MCF 10A (cell line): ENCODE measurements at regions not wholly inside any gene's neighbourhood (a gene's known extent, or its start where the extent isn't known, plus 50 kb on each side); places are given as distances from the start of the nearest gene placed in this dataset.

Experiments used
- BruUV-seq: library from RNA; stranded (reverse); fragments of 400-500 nt; replicated peaks from 2 replicates; lab custom pipeline; 2021; lab: Mats Ljungman, UMichigan
- CTCF ChIA-PET: fragments of 300-600 bp; sonication (Branson Sonifier 250); formaldehyde crosslinking; extraction: SDS; loops from one replicate; lab custom pipeline; 2021; ENCODE audit warnings: antibody characterized with exemption, inconsistent platforms; lab: Yijun Ruan, JAX
- POLR2A ChIA-PET: fragments of 300-600, 350-650 bp; sonication (Branson Sonifier 250); formaldehyde crosslinking; extraction: SDS; loops from one replicate; lab custom pipeline; 2020; ENCODE audit warnings: antibody characterized with exemption, inconsistent platforms; lab: Yijun Ruan, JAX
- DNase-seq: peaks from one replicate; pipeline ENCODE4 v3.0.0-alpha.2; 2018; ENCODE audit not compliant: unreplicated experiment
- H3K27ac Mint-ChIP-seq: one replicate; pipeline ENCODE4 v1.8.0; 2022; ENCODE audit warnings: mild to moderate bottlenecking, low read depth, mixed read lengths; ENCODE audit not compliant: unreplicated experiment
- H3K27me3 Mint-ChIP-seq: one replicate; pipeline ENCODE4 v1.8.0; 2022; ENCODE audit warnings: mixed read lengths; ENCODE audit not compliant: insufficient read depth, unreplicated experiment
- H3K36me3 Mint-ChIP-seq: one replicate; pipeline ENCODE4 v1.8.0; 2022; ENCODE audit warnings: mild to moderate bottlenecking, moderate library complexity, mixed read lengths; ENCODE audit not compliant: insufficient read depth, unreplicated experiment
- H3K4me1 Mint-ChIP-seq: one replicate; pipeline ENCODE4 v1.8.0; 2022; ENCODE audit warnings: mixed read lengths; ENCODE audit not compliant: insufficient read depth, unreplicated experiment
- H3K4me3 Mint-ChIP-seq: one replicate; pipeline ENCODE4 v1.8.0; 2022; ENCODE audit warnings: mild to moderate bottlenecking, moderate library complexity, mixed read lengths; ENCODE audit not compliant: unreplicated experiment
- H3K9me3 Mint-ChIP-seq: one replicate; pipeline ENCODE4 v1.8.0; 2022; ENCODE audit warnings: mixed read lengths; ENCODE audit not compliant: unreplicated experiment
- intact Hi-C: fragments of 100-400 bp; cut with micrococcal nuclease; formaldehyde crosslinking; loops from 2 replicates; pipeline ENCODE4 v1.14.1; 2022
- TF ChIP-seq, protein P1 (sequence below): fragments of 200-600 bp; IDR thresholded peaks from one replicate; pipeline ENCODE4 v1.8.0; 2022; ENCODE audit warnings: antibody characterized with exemption, mild to moderate bottlenecking; ENCODE audit not compliant: unreplicated experiment

DNA sequence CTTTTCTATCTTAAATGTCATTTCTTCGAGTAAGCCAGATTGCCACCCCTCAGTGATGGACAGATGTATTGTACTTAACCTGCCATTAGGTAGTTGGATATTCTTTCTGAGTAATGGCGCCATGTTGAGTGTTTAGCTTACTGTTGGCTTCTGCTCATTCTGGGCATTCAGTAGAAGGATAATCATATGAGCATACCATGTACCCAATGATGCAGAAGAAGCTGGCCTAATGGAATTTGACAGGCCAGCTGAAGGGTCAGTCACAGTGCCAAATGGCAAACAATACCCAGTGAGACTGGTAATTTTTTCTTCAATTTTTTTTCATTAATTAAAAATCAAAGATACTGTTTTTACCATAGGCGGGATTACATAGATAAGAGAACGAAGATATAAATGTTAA is 1010.8 kb upstream of the EYS start:
- Mint-ChIP-seq H3K27ac (no peak overlapping the region), H3K4me1 (no peaks in the 10 kb centered on the region), H3K9me3 (no peaks in the 10 kb centered on the region), H3K36me3 (no peaks in the 10 kb centered on the region), H3K4me3 (no peak overlapping the region), H3K27me3 (no peaks in the 10 kb centered on the region)
- no TSS peak for BruUV-seq
- no peak for DNase-seq
- ChIA-PET POLR2A (no interaction called here), CTCF (interaction anchor here (0.6 to 1.0 kb wide), 2 partner anchors 1277 to 1509 kb away, joined by 3 to 4 read pairs; no protein-coding TSS in a partner anchor)
- TF ChIP-seq, protein P1, sequence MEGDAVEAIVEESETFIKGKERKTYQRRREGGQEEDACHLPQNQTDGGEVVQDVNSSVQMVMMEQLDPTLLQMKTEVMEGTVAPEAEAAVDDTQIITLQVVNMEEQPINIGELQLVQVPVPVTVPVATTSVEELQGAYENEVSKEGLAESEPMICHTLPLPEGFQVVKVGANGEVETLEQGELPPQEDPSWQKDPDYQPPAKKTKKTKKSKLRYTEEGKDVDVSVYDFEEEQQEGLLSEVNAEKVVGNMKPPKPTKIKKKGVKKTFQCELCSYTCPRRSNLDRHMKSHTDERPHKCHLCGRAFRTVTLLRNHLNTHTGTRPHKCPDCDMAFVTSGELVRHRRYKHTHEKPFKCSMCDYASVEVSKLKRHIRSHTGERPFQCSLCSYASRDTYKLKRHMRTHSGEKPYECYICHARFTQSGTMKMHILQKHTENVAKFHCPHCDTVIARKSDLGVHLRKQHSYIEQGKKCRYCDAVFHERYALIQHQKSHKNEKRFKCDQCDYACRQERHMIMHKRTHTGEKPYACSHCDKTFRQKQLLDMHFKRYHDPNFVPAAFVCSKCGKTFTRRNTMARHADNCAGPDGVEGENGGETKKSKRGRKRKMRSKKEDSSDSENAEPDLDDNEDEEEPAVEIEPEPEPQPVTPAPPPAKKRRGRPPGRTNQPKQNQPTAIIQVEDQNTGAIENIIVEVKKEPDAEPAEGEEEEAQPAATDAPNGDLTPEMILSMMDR, result no peak
- intact Hi-C loops, result no loop called here

DNA sequence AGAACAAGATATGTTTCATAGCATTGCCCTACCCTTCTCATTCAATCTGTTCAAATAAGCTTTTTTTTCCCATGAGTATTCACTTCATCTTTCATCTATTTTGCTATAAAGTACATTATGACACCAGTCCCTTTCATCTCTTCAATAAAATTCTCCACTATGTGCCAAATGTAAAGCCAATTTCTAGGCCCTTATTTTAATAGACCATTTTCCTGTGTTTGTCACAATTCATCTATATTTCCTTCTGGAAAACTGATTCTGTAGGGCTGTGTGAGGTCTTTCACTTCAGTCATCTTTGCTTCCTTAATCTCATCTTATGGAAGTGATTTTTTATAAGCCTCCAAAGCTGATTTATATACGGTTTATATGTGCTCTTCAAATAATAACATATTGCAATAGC is 992.4 kb upstream of the EYS start:
- Mint-ChIP-seq H3K9me3 (no peaks in the 10 kb centered on the region), H3K27me3 (no peaks in the 10 kb centered on the region), H3K4me3 (no peak overlapping the region), H3K36me3 (no peaks in the 10 kb centered on the region), H3K27ac (no peak overlapping the region), H3K4me1 (peaks cover 5% of the 10 kb centered on the region)
- no TSS peak for BruUV-seq
- ChIA-PET CTCF (no interaction called here), POLR2A (no interaction called here)
- intact Hi-C loops, result no loop called here
- DNase-seq, result no peak
- TF ChIP-seq, protein P1, result no peak

DNA sequence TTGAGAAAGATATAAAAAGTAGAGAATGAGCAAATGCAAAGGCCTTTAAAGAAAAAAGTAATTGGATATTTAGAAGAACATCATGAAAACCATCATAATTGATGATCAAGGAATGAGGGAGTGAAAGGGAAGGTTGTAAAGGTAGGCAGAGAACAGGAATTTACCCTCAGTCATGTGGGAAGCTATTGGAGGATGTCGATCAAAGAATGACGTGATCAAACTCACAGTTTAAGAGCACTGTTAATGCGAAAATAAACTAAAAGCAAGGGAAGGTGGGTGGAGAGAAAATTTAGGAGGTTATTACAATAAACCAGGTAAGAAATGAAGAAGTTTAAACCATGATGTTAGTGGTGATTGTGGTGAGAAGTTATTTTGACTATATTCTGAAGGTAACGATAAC is 982.6 kb upstream of the EYS start:
- intact Hi-C loops, result no loop called here
- Mint-ChIP-seq H3K36me3 (no peaks in the 10 kb centered on the region), H3K9me3 (peaks cover 15% of the 10 kb centered on the region), H3K4me1 (no peaks in the 10 kb centered on the region), H3K27me3 (no peaks in the 10 kb centered on the region), H3K4me3 (no peak overlapping the region), H3K27ac (no peak overlapping the region)
- no TSS peak for BruUV-seq
- DNase-seq, result no peak
- TF ChIP-seq, protein P1, result no peak
- ChIA-PET CTCF (no interaction called here), POLR2A (interaction anchor here (0.6 kb wide), 1 partner anchor 272 kb away, joined by 3 read pairs; no protein-coding TSS in a partner anchor)

DNA sequence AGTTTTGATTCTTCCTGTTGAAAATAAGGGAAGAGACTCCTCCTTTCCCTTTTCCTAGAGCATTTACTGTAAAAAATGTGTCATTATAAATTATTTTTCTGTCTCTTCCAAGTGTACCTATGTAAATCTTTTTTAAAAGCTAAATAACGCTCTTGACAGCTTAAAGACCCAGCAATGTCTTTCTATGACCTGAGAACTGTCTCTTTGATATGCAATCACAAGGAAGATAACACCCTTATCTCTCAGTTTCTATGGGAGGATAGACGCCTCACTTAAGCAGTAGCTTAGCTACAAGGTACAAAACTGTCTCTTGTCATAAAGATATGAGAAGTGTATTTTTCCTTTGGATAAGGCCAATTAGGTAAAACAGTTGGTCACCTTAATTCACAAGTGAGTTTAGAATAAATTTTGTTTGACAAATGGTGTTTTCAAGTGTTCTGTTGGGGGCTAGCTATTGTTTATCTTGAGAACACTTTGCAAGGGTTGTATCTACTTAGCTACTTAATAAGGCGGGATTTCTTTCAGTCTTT is 980.6 kb upstream of the EYS start:
- TF ChIP-seq, protein P1, result no peak
- ChIA-PET CTCF (no interaction called here), POLR2A (interaction anchor here (0.6 kb wide), 2 partner anchors 10 to 15 kb away, joined by 3 read pairs; no protein-coding TSS in a partner anchor)
- H3K9me3 Mint-ChIP-seq, result peaks cover 15% of the 10 kb centered on the region
- H3K36me3 Mint-ChIP-seq, result no peaks in the 10 kb centered on the region
- no peaks in the 10 kb centered on the region for H3K4me1 Mint-ChIP-seq
- intact Hi-C loops, result no loop called here
- BruUV-seq, result no TSS peak
- DNase-seq, result no peak
- H3K27me3 Mint-ChIP-seq, result no peaks in the 10 kb centered on the region
- no peak overlapping the region for H3K27ac Mint-ChIP-seq
- H3K4me3 Mint-ChIP-seq, result no peak overlapping the region
